ENCODE measurements at regions not wholly inside any gene's neighbourhood (a gene's known extent, or its start where the extent isn't known, plus 50 kb on each side); places are given as distances from the start of the nearest gene placed in this dataset.
A peak's percentile ranks its signal among the peaks of the same experiment; 100 is the strongest.

DNA sequence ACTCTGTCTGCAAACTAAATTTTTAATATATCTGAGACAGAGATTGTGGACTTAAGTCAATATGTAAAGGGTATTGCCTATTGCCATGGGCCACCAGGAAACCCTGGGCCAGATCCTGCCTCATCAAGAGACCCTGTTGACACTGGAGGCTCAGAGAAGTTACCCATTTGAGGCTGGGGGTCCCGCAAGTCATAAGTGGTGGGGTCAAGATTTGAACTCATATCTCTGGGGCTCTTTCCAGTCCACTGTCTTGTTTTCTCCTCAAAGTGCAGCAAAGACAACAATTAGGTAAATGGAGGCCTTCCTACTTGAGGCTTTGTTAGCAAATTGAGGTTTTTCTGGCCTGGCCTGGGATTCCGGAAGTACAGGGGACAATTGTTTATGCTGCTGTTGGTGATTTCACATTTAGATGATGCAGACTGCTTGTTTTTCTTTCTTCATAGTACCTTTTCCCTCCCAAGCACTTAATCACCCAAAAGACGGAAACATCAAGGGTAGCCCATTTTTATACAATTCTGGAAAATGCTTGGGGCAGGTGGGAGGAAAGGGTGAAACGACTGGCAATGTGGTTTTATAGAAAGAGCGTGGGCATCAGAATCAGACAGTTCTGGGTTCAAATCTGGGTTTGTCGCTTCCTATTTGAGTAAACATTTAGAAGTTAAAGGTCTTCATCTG lies 160.0 kb downstream of the SMIM20 start:
- Mint-ChIP-seq H3K27me3 (ENCODE audit: low read depth) (no peaks in the 10 kb centered on the region), H3K4me3 (peak overlapping the region; percentile 74 to 80), H3K36me3 (ENCODE audit: insufficient read depth in 2 of 2) (peaks cover 14 to 17% of the 10 kb centered on the region in 2 donors), H3K27ac (peak overlapping the region; percentile 98), H3K4me1 (ENCODE audit: low read depth) (peaks cover 65% of the 10 kb centered on the region), H3K9me3 (peaks cover 4 to 15% of the 10 kb centered on the region in 2 donors)
- ATAC-seq (replicated peaks in 1 of 2) (peak; percentile 23 to 42), DNase-seq (peak; percentile 41 to 50)

DNA sequence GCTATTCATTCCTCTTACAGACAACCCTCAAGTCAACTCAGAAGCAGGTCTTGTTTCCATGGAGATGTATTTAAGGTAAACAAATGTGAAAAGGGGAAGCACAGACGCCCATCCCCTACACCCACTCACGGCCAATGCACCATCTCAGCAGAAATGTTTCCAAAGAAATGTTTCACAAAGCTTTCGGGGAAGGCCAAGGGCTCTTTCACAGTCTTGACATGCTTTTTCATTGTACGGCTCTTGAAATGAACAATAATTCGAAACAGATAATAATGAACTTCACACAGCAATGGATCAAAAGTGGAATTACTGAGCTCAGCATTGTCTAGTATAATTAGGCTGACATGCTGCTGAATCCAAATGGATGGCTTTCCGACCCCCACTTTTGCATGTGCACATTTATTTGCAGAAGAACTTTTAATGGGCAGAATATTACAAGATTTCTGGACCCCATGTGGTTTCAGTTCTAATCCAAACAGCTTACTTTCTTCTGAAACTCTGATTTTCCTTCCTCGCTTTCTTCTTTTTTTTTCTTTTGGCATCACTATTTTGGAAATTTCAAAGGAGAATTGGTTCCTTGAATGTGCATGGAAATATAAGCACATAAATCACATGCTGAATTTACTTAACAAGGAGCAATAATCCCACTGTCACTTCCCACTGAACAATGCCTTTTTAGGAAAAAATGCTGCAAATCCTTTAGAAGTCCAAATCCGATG lies 160.9 kb downstream of the SMIM20 start:
- H3K27me3 Mint-ChIP-seq (ENCODE audit: low read depth) = no peaks in the 10 kb centered on the region
- peak overlapping the region; percentile 74 to 80 for H3K4me3 Mint-ChIP-seq
- peaks cover 14 to 17% of the 10 kb centered on the region in 2 donors for H3K36me3 Mint-ChIP-seq (ENCODE audit: insufficient read depth in 2 of 2)
- H3K27ac Mint-ChIP-seq = peak overlapping the region; percentile 98
- peak; percentile 66 to 73 for ATAC-seq (replicated peaks in 1 of 2)
- H3K4me1 Mint-ChIP-seq (ENCODE audit: low read depth) = peaks cover 65% of the 10 kb centered on the region
- peaks cover 4 to 15% of the 10 kb centered on the region in 2 donors for H3K9me3 Mint-ChIP-seq
- DNase-seq = peak; percentile 76 to 84

DNA sequence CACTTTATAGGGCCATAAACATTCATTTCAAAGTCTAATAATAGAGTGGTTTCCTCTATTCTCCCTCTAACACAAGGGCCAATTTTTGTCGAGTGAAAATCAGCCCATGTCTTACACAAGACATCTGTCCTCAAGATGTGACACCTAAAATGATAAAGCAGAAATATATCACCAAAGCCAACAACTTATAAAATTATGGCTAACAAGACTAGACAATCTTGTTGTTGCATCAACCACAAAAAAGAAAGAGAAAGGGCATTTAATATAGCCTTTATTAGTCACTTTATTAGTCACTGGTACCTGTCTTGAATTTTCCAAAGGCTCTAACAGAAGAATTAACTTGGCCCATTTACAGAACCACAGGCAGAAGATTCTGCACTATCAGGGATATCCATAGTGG lies 161.6 kb downstream of the SMIM20 start:
- H3K27me3 Mint-ChIP-seq (ENCODE audit: low read depth) = no peaks in the 10 kb centered on the region
- ATAC-seq (replicated peaks in 1 of 2) = peak; percentile 0 to 1
- peak overlapping the region; percentile 74 to 80 for H3K4me3 Mint-ChIP-seq
- peaks cover 67% of the 10 kb centered on the region for H3K4me1 Mint-ChIP-seq (ENCODE audit: low read depth)
- H3K27ac Mint-ChIP-seq = peak overlapping the region; percentile 98
- no peak for DNase-seq
- H3K9me3 Mint-ChIP-seq = peaks cover 4 to 16% of the 10 kb centered on the region in 2 donors
- H3K36me3 Mint-ChIP-seq (ENCODE audit: insufficient read depth in 2 of 2) = peaks cover 14 to 17% of the 10 kb centered on the region in 2 donors

DNA sequence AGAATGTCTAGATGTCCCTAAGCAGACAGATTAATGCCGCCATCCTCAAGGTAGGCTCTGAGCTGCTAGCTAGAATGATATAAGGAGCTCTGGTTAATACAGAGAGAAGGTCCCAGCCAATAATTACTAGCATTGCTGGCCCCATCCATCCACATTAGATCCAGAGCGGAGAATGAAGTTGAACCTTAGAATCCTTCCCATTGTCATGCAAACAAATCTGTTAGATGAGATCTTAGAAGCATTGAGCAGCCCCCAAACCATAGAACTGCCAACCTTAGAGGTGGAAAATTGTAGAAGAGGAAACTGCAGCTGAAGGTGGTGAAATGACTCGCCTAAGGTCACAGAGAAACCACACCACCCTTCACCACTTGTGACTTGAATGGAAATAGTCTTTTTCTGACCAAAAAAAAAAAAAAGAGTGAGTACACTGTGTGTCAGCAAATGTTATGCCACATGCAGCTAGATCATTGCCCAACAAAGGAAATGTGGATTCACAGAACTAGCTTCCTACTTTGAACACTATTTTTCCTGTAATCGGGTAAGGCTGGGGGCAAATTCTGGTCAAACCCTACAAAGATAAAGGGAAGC lies 162.1 kb downstream of the SMIM20 start:
- Mint-ChIP-seq H3K27me3 (ENCODE audit: low read depth) (no peaks in the 10 kb centered on the region), H3K9me3 (peaks cover 5 to 18% of the 10 kb centered on the region in 2 donors), H3K4me1 (ENCODE audit: low read depth) (peaks cover 72% of the 10 kb centered on the region), H3K36me3 (ENCODE audit: insufficient read depth in 2 of 2) (peaks cover 14 to 17% of the 10 kb centered on the region in 2 donors), H3K27ac (peak overlapping the region; percentile 98), H3K4me3 (peak overlapping the region; percentile 74 to 80)
- DNase-seq (peak; percentile 76 to 78), ATAC-seq (replicated peaks in 1 of 2) (peak; percentile 61 to 67)

DNA sequence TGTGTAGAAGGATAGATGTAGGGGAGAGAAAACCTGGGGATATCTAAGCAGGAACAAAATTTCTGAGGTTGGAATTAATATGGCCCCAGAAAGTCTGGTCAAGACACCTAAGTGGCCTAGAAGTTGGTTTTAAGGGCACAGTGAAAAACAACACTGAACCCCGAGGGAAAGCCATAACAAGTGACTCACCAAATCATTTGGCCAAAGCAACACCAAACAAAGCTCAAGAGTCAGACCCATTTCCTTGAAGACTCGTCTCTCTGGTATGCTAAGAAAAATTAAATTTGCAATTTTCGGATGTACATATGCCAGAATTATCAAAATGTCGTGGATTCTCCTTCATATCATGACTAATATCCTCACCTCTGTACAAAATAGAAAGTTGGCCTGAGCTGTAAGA lies 162.9 kb downstream of the SMIM20 start:
- no peak for DNase-seq
- ATAC-seq (replicated peaks in 1 of 2) = no peak
- Mint-ChIP-seq H3K27me3 (ENCODE audit: low read depth) (no peaks in the 10 kb centered on the region), H3K4me3 (peak overlapping the region in 1 of 2 donors; percentile 80), H3K27ac (peak overlapping the region; percentile 98), H3K9me3 (peaks cover 5 to 18% of the 10 kb centered on the region in 2 donors), H3K4me1 (ENCODE audit: low read depth) (peaks cover 77% of the 10 kb centered on the region), H3K36me3 (ENCODE audit: insufficient read depth in 2 of 2) (peaks cover 14 to 17% of the 10 kb centered on the region in 2 donors)

DNA sequence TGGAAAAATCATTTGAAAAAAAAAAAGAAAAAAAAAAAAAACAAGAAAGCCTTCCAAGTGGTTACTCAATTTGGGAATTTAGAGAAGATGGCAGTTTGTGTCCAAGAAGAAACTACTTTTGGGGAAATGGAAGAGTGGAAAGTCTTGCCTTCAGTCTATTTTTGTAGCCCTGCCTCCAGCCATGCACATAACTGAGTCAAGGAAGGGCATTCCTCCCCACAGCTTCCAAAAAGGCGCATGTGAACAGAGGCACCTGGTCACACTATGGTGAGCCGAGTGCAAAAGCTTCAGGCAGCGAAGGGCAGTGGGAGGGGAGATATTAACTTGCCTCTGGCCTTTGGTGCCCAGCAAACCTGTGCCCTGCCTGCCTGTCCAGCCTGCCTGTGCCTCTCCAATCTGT lies 163.7 kb downstream of the SMIM20 start:
- peaks cover 14 to 17% of the 10 kb centered on the region in 2 donors for H3K36me3 Mint-ChIP-seq (ENCODE audit: insufficient read depth in 2 of 2)
- H3K9me3 Mint-ChIP-seq = peaks cover 5 to 18% of the 10 kb centered on the region in 2 donors
- DNase-seq (no peak), ATAC-seq (replicated peaks in 1 of 2) (no peak)
- peaks cover 83% of the 10 kb centered on the region for H3K4me1 Mint-ChIP-seq (ENCODE audit: low read depth)
- H3K27ac Mint-ChIP-seq = no peak overlapping the region
- no peaks in the 10 kb centered on the region for H3K27me3 Mint-ChIP-seq (ENCODE audit: low read depth)
- no peak overlapping the region for H3K4me3 Mint-ChIP-seq

DNA sequence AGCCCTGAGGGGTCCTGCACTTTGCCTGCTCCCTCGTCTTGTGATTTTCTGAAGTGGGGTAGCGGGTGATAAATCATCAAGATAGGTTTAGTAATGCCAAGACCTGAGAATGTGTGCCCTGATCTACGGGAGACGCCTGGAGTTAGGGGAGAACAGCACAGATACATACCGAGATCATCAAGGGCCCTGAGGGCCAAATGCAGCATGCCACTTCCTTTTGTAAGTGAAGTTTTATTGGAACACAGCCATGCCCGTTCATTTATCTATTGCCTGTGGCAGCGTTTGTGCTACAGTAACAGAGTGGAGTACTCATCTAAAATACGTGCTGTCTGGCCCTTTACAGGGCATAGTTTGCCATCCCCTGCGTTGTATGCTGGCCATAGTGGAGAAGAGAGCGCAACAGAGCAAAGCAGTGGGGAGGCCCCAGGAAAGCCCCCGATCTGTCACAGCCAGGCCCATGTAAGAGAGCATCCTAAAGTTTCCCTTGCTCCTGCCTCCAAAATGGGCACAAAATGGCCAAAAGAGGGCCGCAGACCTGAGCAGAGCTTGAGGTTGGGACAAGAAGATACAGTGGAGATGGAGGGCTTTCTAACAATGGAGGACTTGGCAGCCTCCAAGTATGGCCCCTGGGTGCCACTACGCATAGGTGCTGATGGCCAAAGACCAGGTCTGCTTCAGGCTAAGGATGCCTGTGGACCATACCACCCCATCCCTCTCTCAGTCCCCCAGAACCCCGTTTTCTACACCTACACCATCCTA lies 167.0 kb downstream of the SMIM20 start:
- Mint-ChIP-seq H3K4me3 (peak overlapping the region; percentile 45 to 56), H3K27me3 (ENCODE audit: low read depth) (peaks cover 10% of the 10 kb centered on the region), H3K9me3 (peaks cover 5 to 14% of the 10 kb centered on the region in 2 donors), H3K4me1 (ENCODE audit: low read depth) (peaks cover 89% of the 10 kb centered on the region), H3K27ac (peak overlapping the region; percentile 90), H3K36me3 (ENCODE audit: insufficient read depth in 2 of 2) (peaks cover 12 to 17% of the 10 kb centered on the region in 2 donors)
- ATAC-seq (replicated peaks in 1 of 2) (peak in 1 of 2 donors; percentile 34), DNase-seq (no peak)

DNA sequence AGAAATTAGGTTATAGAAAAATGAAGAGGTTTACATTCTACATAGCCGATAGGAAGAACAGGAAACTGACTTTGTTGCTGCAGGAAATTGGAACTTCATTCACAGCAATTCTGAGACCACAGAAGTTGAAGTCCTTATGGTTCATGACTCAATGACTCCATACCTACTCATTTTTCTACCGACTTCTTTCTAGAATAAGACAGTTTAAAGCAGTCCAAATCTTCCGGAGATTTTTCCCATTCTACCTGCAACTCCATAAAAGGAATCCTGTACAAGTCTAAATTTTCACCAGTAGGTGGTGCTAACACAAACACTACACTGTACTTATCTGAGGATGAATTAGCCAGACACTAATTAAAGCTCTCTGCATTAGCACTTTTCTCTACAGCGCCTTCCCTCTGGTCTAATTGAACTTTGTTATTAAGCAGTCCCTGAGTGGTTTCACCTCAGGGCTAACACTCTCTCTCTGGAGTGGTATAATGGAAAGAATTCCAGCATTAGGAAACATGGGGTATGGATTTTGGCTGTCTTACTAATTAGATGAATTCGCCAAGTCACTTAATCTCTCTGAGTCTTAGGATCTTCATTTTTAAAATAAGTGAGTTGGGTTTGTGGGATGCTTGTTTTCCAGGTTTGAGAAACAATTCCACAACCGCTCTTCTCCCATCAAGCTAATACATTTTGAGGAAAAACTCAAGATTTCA lies 167.9 kb downstream of the SMIM20 start:
- H3K27ac Mint-ChIP-seq = peak overlapping the region; percentile 54
- H3K9me3 Mint-ChIP-seq = peaks cover 1 to 7% of the 10 kb centered on the region in 2 donors
- H3K36me3 Mint-ChIP-seq (ENCODE audit: insufficient read depth in 2 of 2) = peaks cover 4 to 12% of the 10 kb centered on the region in 2 donors
- H3K4me3 Mint-ChIP-seq = peak overlapping the region; percentile 21 to 46
- peaks cover 10% of the 10 kb centered on the region for H3K27me3 Mint-ChIP-seq (ENCODE audit: low read depth)
- H3K4me1 Mint-ChIP-seq (ENCODE audit: low read depth) = peaks cover 82% of the 10 kb centered on the region
- peak in 1 of 2 donors; percentile 29 for DNase-seq
- peak; percentile 73 to 79 for ATAC-seq (replicated peaks in 1 of 2)

DNA sequence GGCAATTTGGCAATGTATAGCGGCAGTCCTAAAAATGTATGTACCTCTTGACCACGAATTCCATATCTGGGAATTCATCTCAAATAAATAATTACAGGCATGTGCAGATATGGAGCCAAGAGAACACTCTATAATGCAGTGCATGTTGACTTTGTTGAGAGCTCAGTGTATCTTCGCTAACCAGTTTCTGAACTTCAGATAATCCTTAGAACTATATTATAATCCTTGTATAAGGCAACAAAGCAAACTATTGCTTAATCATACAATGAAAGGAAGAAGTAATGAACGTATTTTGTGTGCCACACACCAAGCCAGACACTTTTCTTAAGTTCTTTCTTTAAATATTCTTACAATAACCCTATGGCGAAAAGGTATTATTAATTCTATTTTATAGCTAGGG lies 168.5 kb downstream of the SMIM20 start:
- peak overlapping the region; percentile 54 for H3K27ac Mint-ChIP-seq
- H3K36me3 Mint-ChIP-seq (ENCODE audit: insufficient read depth in 2 of 2) = peaks cover 4 to 6% of the 10 kb centered on the region in 2 donors

DNA sequence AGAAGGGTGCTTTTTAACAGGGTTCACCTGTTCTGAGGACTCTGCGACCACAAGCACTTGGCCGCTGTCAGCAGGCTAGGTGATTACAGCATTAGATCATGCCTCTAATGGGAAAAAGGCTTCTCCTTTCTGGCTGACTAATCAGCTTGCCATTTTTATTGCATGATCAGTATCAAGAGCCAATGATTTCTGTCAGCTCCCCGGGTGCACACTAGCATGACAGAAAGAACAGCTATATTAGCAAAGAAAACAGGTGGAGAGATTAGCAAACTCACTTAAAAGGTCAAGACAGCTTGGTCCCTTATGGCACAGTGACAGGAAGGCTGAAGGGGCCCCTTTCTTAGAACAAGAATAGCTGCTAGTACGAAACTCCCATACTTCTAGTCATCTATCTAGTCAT lies 170.0 kb downstream of the SMIM20 start:
- no peaks in the 10 kb centered on the region for H3K36me3 Mint-ChIP-seq (ENCODE audit: insufficient read depth in 2 of 2)
- H3K9me3 Mint-ChIP-seq = peaks cover 1 to 3% of the 10 kb centered on the region in 2 donors
- H3K27me3 Mint-ChIP-seq (ENCODE audit: low read depth) = peaks cover 15% of the 10 kb centered on the region
- peak overlapping the region; percentile 21 for H3K27ac Mint-ChIP-seq
- no peak for DNase-seq
- H3K4me3 Mint-ChIP-seq = peak overlapping the region; percentile 0 to 44
- H3K4me1 Mint-ChIP-seq (ENCODE audit: low read depth) = peaks cover 80% of the 10 kb centered on the region
- ATAC-seq (replicated peaks in 1 of 2) = peak; percentile 12 to 28

More for the DNA sequence above, 168.5 kb downstream of the SMIM20 start:
- Mint-ChIP-seq H3K4me1 (ENCODE audit: low read depth) (peaks cover 77% of the 10 kb centered on the region), H3K27me3 (ENCODE audit: low read depth) (peaks cover 10% of the 10 kb centered on the region), H3K4me3 (peak overlapping the region; percentile 21 to 46), H3K9me3 (peaks cover 1 to 6% of the 10 kb centered on the region in 2 donors)
- DNase-seq (no peak), ATAC-seq (replicated peaks in 1 of 2) (no peak)

DNA sequence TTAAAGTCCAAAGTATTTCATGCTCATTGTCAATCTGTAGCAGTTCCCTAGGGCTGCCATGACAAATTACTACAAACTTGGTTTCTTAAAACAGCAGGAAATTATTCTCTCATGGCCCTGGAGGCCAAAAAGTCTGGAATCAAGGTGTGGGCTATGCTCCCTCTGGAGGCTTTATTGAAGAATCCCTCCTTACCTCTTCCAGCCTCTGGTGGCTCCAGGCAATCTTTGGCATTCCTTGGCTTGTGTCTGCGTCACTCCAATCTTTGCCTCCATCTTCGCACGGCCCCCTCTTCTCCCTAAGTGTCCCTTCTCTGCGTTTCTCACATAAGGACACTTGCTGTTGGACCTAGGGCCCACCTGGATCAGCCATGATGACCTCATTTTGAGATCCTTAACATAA lies 170.4 kb downstream of the SMIM20 start:
- Mint-ChIP-seq H3K9me3 (peaks cover 1 to 3% of the 10 kb centered on the region in 2 donors), H3K4me3 (peak overlapping the region; percentile 32 to 44)
- DNase-seq = no peak

DNA sequence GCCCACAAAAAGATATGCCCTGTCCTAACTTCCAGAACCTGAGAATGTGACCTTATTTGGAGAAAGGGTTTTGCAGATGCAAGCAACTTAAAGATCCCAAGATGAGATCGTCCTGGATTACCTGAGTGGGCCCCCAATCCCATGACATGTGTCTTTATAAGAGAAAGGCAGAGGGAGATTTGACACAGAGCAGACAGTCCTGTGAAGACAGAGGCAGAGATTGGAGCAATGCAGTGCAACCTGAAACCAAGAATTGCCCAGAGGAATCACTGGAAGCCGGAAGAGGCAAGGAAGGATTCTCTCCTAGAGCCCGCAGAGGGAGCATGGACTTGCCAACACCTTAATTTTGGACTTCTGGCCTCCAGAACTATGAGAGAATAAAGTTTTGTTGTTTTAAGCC lies 171.5 kb downstream of the SMIM20 start:
- no peak overlapping the region for H3K4me3 Mint-ChIP-seq
- H3K36me3 Mint-ChIP-seq (ENCODE audit: insufficient read depth in 2 of 2) = peaks cover 5 to 10% of the 10 kb centered on the region in 2 donors
- DNase-seq = no peak
- ATAC-seq (replicated peaks in 1 of 2) = no peak
- H3K27ac Mint-ChIP-seq = no peak overlapping the region
- H3K4me1 Mint-ChIP-seq (ENCODE audit: low read depth) = peaks cover 69% of the 10 kb centered on the region
- peaks cover 3 to 7% of the 10 kb centered on the region in 2 donors for H3K9me3 Mint-ChIP-seq
- peaks cover 24% of the 10 kb centered on the region for H3K27me3 Mint-ChIP-seq (ENCODE audit: low read depth)

More for the DNA sequence above, 170.4 kb downstream of the SMIM20 start:
- H3K27me3 Mint-ChIP-seq (ENCODE audit: low read depth) = peaks cover 15% of the 10 kb centered on the region
- H3K4me1 Mint-ChIP-seq (ENCODE audit: low read depth) = peaks cover 81% of the 10 kb centered on the region
- H3K27ac Mint-ChIP-seq = peak overlapping the region; percentile 32
- ATAC-seq (replicated peaks in 1 of 2) = no peak
- H3K36me3 Mint-ChIP-seq (ENCODE audit: insufficient read depth in 2 of 2) = no peaks in the 10 kb centered on the region

Measured in activated T-cell treated with anti-CD3 and anti-CD28 coated beads, Interleukin-2, amount 50 U/mL, for 72 hours (primary cell).